ENCODE measurements at regions not wholly inside any gene's neighbourhood (a gene's known extent, or its start where the extent isn't known, plus 50 kb on each side); places are given as distances from the start of the nearest gene placed in this dataset.

DNA sequence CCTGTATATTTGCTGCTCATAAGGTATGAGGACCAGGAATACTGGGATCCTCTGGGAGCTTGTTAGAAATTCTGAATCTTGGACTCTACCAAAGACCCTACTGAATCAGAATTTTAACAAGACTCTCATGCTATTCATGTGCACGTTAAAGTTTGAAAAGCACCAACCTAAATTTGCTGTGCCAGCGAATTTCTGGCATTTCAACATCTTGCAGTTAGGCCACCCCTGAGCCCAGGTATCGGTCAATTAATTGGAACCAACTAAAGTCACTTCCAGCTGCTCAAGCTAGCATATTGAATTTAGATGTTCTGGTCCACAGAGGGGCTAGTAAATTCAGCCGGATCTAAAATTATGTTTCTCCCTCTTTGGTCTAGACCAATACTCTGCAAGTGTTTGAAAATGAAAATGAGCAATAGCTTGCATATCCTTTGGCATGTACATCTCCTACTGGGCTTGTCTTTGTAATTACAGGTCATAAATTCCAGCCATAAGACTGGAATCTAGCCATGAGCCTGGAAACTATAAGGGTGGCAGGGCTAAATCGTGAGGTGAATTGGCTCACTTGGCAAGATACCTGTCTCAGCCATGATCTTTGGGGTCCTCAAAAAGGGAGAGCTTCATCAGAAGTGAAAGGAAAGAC lies 72.4 kb downstream of the SKA1 start:
- ChIA-PET POLR2A (ENCODE audit: partially characterized antibody) (no interaction called here), CTCF (ENCODE audit: partially characterized antibody) (interaction anchor here (0.5 to 1.3 kb wide), 3 partner anchors 20 to 340 kb away, joined by 3 to 4 read pairs (median 3); no protein-coding TSS in a partner anchor)
- Histone ChIP-seq H2BK15ac (ENCODE audit: low read length) (no peak overlapping the region), H3K79me1 (ENCODE audit: low read depth, low read length) (no peaks in the 10 kb centered on the region), H3K9me3 (ENCODE audit: insufficient read depth in 2 of 2, low read depth in 1 of 2, low read length in 1 of 2) (peaks cover 22 to 24% of the 10 kb centered on the region in 2 experiments), H3K27ac (ENCODE audit: low read depth, low read length) (no peak overlapping the region), H4K20me1 (replicated peaks in 1 of 2; ENCODE audit: control insufficient read depth in 1 of 2, insufficient read depth in 2 of 2, low read length in 2 of 2) (no peaks in the 10 kb centered on the region), H2BK20ac (ENCODE audit: low read length) (peak overlapping the region; percentile 25; the same call in 1 of the 2 replicates), H3K14ac (ENCODE audit: insufficient read length) (no peak overlapping the region), H3K4me1 (replicated peaks in 1 of 4; ENCODE audit: control insufficient read depth in 3 of 4, insufficient read depth in 4 of 4, low read length in 3 of 4) (peaks cover 0 to 6% (median 0%) of the 10 kb centered on the region in 4 experiments; a peak in 2 of 7 replicates), H4K8ac (ENCODE audit: extremely low read depth, insufficient read depth, low read length) (no peak overlapping the region), H3K23ac (ENCODE audit: insufficient read length) (no peak overlapping the region), H2AFZ (ENCODE audit: low read length) (no peak overlapping the region), H4K91ac (replicated peaks; ENCODE audit: insufficient read length, low read length) (no peak overlapping the region), H2BK12ac (ENCODE audit: low read depth, low read length) (no peak overlapping the region), H3K23me2 (ENCODE audit: low read depth, low read length) (no peaks in the 10 kb centered on the region), H2AK5ac (ENCODE audit: low read depth, low read length) (no peak overlapping the region), H3K18ac (ENCODE audit: extremely low read depth, low read length) (no peak overlapping the region), H3K36me3 (ENCODE audit: control insufficient read depth in 2 of 4, insufficient read depth in 4 of 4, low read length in 3 of 4) (no peaks in the 10 kb centered on the region; a peak in 1 of 8 replicates), H4K5ac (ENCODE audit: insufficient read length, low read depth, low read length) (no peak overlapping the region), H2BK5ac (ENCODE audit: low read depth, low read length) (no peak overlapping the region; the same call in 1 of the 2 replicates), H3K4me3 (ENCODE audit: extremely low read depth in 1 of 4, insufficient read depth in 2 of 4, low read depth in 3 of 4, low read length in 4 of 4) (no peak overlapping the region), H3K27me3 (replicated peaks in 1 of 4; ENCODE audit: control insufficient read depth in 3 of 4, extremely low read depth in 1 of 4, insufficient read depth in 3 of 4, low read length in 3 of 4) (no peaks in the 10 kb centered on the region; a peak in 1 of 7 replicates), H2BK120ac (replicated peaks; ENCODE audit: low read depth, low read length) (no peak overlapping the region), H3K9ac (replicated peaks in 1 of 4; ENCODE audit: extremely low read depth in 1 of 4, low read depth in 3 of 4, low read length in 3 of 4) (no peak overlapping the region), H3K4ac (replicated peaks; ENCODE audit: insufficient read length, low read depth, low read length) (no peak overlapping the region), H3K56ac (replicated peaks; ENCODE audit: insufficient read length, low read depth, low read length) (no peak overlapping the region), H3K79me2 (ENCODE audit: control insufficient read depth in 1 of 2, insufficient read depth in 2 of 2, low read length in 2 of 2) (no peaks in the 10 kb centered on the region), H3K4me2 (ENCODE audit: insufficient read depth in 1 of 2, low read depth in 2 of 2, low read length in 2 of 2) (no peak overlapping the region)
- no peak for TF ChIP-seq NRF1 (IDR thresholded peaks at IDR 0.05; ENCODE audit: low read depth, low read length)
- peak; percentile 65; the same call in 1 of the 2 replicates for TF ChIP-seq MAFK (IDR thresholded peaks at IDR 0.05; ENCODE audit: low read depth, low read length)
- no peak for DNase-seq (ENCODE audit: low read depth in 1 of 2, low spot score in 2 of 2)
- no peak for FAIRE-seq
- 89% methylated on average over 5 of the region's 5 CpGs; no CpG with 5 or more reads in 1 of the 2 experiments for WGBS, 2 experiments (ENCODE audit: extremely low coverage in 1 of 2, insufficient coverage in 1 of 2, insufficient read length in 1 of 2, insufficient replicate concordance in 2 of 2, low coverage in 1 of 2, low lambda C conversion rate in 2 of 2, missing lambda C conversion rate in 1 of 2)
